ENCODE measurements at regions not wholly inside any gene's neighbourhood (a gene's known extent, or its start where the extent isn't known, plus 50 kb on each side); places are given as distances from the start of the nearest gene placed in this dataset.

GRCh38 chr2:39535636-39536185, 98.6 kb upstream of the MAP4K3 start:
- Histone ChIP-seq H3K27me3 (no peaks in the 10 kb centered on the region), H3K4me1 (peaks cover 0 to 4% of the 10 kb centered on the region in 2 donors), H3K9me3 (no peaks in the 10 kb centered on the region), H3K4me3 (no peak overlapping the region), H3K36me3 (no peaks in the 10 kb centered on the region), H3K27ac (no peak overlapping the region)
- intact Hi-C loops (cut with DNase I): no loop called here
- DNase-seq (ENCODE audit: low spot score in 2 of 2): no peak
- no peak for TF ChIP-seq CTCF (IDR thresholded peaks at IDR 0.05)

- intact Hi-C loops (cut with DNase I): no loop called here
- H3K9me3 ChIP-seq: no peaks in the 10 kb centered on the region
- TF ChIP-seq CTCF (IDR thresholded peaks at IDR 0.05): no peak
- H3K36me3 ChIP-seq: no peaks in the 10 kb centered on the region
- H3K4me3 ChIP-seq: no peak overlapping the region
- H3K4me1 ChIP-seq: peaks cover 0 to 10% of the 10 kb centered on the region in 2 donors
- no peak overlapping the region for H3K27ac ChIP-seq
- H3K27me3 ChIP-seq: no peaks in the 10 kb centered on the region
- no peak for DNase-seq (ENCODE audit: low spot score in 2 of 2)
Observed at GRCh38 chr2:39537150-39537549, 100.1 kb upstream of the MAP4K3 start.

GRCh38 chr2:39538718-39539117, 101.6 kb upstream of the MAP4K3 start:
- Histone ChIP-seq H3K4me1 (peaks cover 0 to 10% of the 10 kb centered on the region in 2 donors), H3K4me3 (no peak overlapping the region), H3K27ac (no peak overlapping the region), H3K36me3 (no peaks in the 10 kb centered on the region), H3K9me3 (no peaks in the 10 kb centered on the region), H3K27me3 (no peaks in the 10 kb centered on the region)
- DNase-seq (ENCODE audit: low spot score in 2 of 2): no peak
- intact Hi-C loops (cut with DNase I): no loop called here
- no peak for TF ChIP-seq CTCF (IDR thresholded peaks at IDR 0.05)

- no peak for TF ChIP-seq CTCF (IDR thresholded peaks at IDR 0.05)
- intact Hi-C loops (cut with DNase I): no loop called here
- Histone ChIP-seq H3K27me3 (no peaks in the 10 kb centered on the region), H3K27ac (peak overlapping the region; percentile 31 to 65), H3K9me3 (no peaks in the 10 kb centered on the region), H3K36me3 (no peaks in the 10 kb centered on the region), H3K4me1 (peaks cover 0 to 10% of the 10 kb centered on the region in 2 donors), H3K4me3 (no peak overlapping the region)
- DNase-seq (ENCODE audit: low spot score in 2 of 2): no peak
Observed at GRCh38 chr2:39540414-39540813, 103.3 kb upstream of the MAP4K3 start.

GRCh38 chr2:39541011-39541930, 104.2 kb upstream of the MAP4K3 start:
- TF ChIP-seq CTCF (IDR thresholded peaks at IDR 0.05): no peak
- Histone ChIP-seq H3K4me1 (peaks cover 0 to 10% of the 10 kb centered on the region in 2 donors), H3K4me3 (no peak overlapping the region), H3K36me3 (no peaks in the 10 kb centered on the region), H3K27me3 (no peaks in the 10 kb centered on the region), H3K9me3 (no peaks in the 10 kb centered on the region), H3K27ac (peak overlapping the region; percentile 31 to 65)
- intact Hi-C loops (cut with DNase I): no loop called here
- no peak for DNase-seq (ENCODE audit: low spot score in 2 of 2)

Measured in ascending aorta (tissue), 2 donors.